Endothelial cell of umbilical vein (primary cell): ENCODE measurements at regions not wholly inside any gene's neighbourhood (a gene's known extent, or its start where the extent isn't known, plus 50 kb on each side); places are given as distances from the start of the nearest gene placed in this dataset.

Source experiments
- CTCF ChIP-seq, 2 donors: IDR thresholded peaks; 1 replicate in 1 of 2; 2 replicates in 1 of 2; pipeline ENCODE4 v1.5.1; 2011; ENCODE audit warnings: low read length in 2 of 2, mild to moderate bottlenecking in 2 of 2, moderate library complexity in 2 of 2, control low read depth in 1 of 2, inconsistent platforms in 1 of 2, low read depth in 1 of 2; ENCODE audit not compliant: insufficient read depth in 1 of 2; ENCODE audit errors: extremely low read depth in 1 of 2
- EZH2 ChIP-seq: IDR thresholded peaks from 2 replicates; pipeline ENCODE4 v1.6.1; 2012; ENCODE audit warnings: borderline replicate concordance, low read depth, mild to moderate bottlenecking, moderate library complexity, low read length, inconsistent platforms; ENCODE audit not compliant: severe bottlenecking
- GATA2 ChIP-seq: IDR thresholded peaks from 2 replicates; pipeline ENCODE4 v1.7.0; 2011; ENCODE audit warnings: low read depth, mild to moderate bottlenecking, moderate library complexity, mixed read lengths, low read length; ENCODE audit not compliant: insufficient read length, insufficient read depth
- JUN ChIP-seq: IDR thresholded peaks from 2 replicates; pipeline ENCODE4 v1.6.1; 2011; ENCODE audit warnings: borderline replicate concordance, low read depth; ENCODE audit not compliant: insufficient read length, insufficient read depth
- POLR2A ChIP-seq: IDR thresholded peaks from 2 replicates; pipeline ENCODE4 v1.6.1; 2012; ENCODE audit warnings: low read depth, mild to moderate bottlenecking, control low read depth, low read length
- POLR2AphosphoS5 ChIP-seq: IDR thresholded peaks from 2 replicates; pipeline ENCODE4 v1.6.1; 2012; ENCODE audit warnings: low read depth, mild to moderate bottlenecking, control low read depth, low read length, moderate library complexity; ENCODE audit not compliant: insufficient read depth

DNA sequence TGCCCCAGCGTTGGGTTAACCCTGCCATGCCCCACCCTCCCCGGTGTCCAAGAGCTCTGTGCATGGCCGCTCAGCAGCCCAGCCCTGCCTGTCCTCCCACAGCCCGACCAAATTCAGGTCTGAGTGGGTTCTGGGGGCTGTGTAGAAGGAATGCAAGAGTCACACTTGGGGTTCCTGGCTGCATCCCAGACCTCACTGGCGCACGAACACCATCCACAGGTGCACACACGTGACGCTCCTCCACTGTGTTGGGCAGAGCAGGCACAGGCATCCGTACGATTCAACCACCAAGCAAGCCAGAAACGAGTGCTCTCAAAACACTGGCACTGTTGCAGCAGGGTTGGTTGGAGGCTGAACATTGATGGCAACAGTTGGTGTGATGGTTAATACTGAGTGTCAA, 93.9 kb downstream of the OLFM1 start:
- no peak for TF ChIP-seq EZH2
- no peak for TF ChIP-seq POLR2A
- no peak for TF ChIP-seq CTCF (IDR thresholded peaks at IDR 0.05; ENCODE audit: extremely low read depth in 1 of 2, insufficient read depth in 1 of 2, low read depth in 1 of 2, low read length in 2 of 2)
- no peak for TF ChIP-seq POLR2AphosphoS5
- no peak for TF ChIP-seq GATA2
- TF ChIP-seq JUN, result no peak
